ENCODE measurements at regions not wholly inside any gene's neighbourhood (a gene's known extent, or its start where the extent isn't known, plus 50 kb on each side); places are given as distances from the start of the nearest gene placed in this dataset.

- TF ChIP-seq CTCF (conservative IDR thresholded peaks at IDR 0.05; ENCODE audit: low read depth, low read length) = no peak
- no peak for TF ChIP-seq EZH2 (IDR thresholded peaks at IDR 0.05; ENCODE audit: low read length, unreplicated experiment)
- no peak for TF ChIP-seq EZH2phosphoT487 (IDR thresholded peaks at IDR 0.05; ENCODE audit: borderline replicate concordance, low read length)
These were observed 144.4 kb upstream of the EPHA3 start for GRCh38 chr3:88963003-88963402.

Measured in PC-3 (cell line).